MCF 10A (cell line): ENCODE measurements at regions not wholly inside any gene's neighbourhood (a gene's known extent, or its start where the extent isn't known, plus 50 kb on each side); places are given as distances from the start of the nearest gene placed in this dataset.

Source experiments
- BruUV-seq: library from RNA; stranded (reverse); fragments of 400-500 nt; replicated peaks from 2 replicates; lab custom pipeline; 2021; lab: Mats Ljungman, UMichigan
- CTCF ChIA-PET: fragments of 300-600 bp; sonication (Branson Sonifier 250); formaldehyde crosslinking; extraction: SDS; loops from one replicate; lab custom pipeline; 2021; ENCODE audit warnings: antibody characterized with exemption, inconsistent platforms; lab: Yijun Ruan, JAX
- POLR2A ChIA-PET: fragments of 300-600, 350-650 bp; sonication (Branson Sonifier 250); formaldehyde crosslinking; extraction: SDS; loops from one replicate; lab custom pipeline; 2020; ENCODE audit warnings: antibody characterized with exemption, inconsistent platforms; lab: Yijun Ruan, JAX
- DNase-seq: peaks from one replicate; pipeline ENCODE4 v3.0.0-alpha.2; 2018; ENCODE audit not compliant: unreplicated experiment
- H3K27ac Mint-ChIP-seq: one replicate; pipeline ENCODE4 v1.8.0; 2022; ENCODE audit warnings: mild to moderate bottlenecking, low read depth, mixed read lengths; ENCODE audit not compliant: unreplicated experiment
- H3K27me3 Mint-ChIP-seq: one replicate; pipeline ENCODE4 v1.8.0; 2022; ENCODE audit warnings: mixed read lengths; ENCODE audit not compliant: insufficient read depth, unreplicated experiment
- H3K36me3 Mint-ChIP-seq: one replicate; pipeline ENCODE4 v1.8.0; 2022; ENCODE audit warnings: mild to moderate bottlenecking, moderate library complexity, mixed read lengths; ENCODE audit not compliant: insufficient read depth, unreplicated experiment
- H3K4me1 Mint-ChIP-seq: one replicate; pipeline ENCODE4 v1.8.0; 2022; ENCODE audit warnings: mixed read lengths; ENCODE audit not compliant: insufficient read depth, unreplicated experiment
- H3K4me3 Mint-ChIP-seq: one replicate; pipeline ENCODE4 v1.8.0; 2022; ENCODE audit warnings: mild to moderate bottlenecking, moderate library complexity, mixed read lengths; ENCODE audit not compliant: unreplicated experiment
- H3K9me3 Mint-ChIP-seq: one replicate; pipeline ENCODE4 v1.8.0; 2022; ENCODE audit warnings: mixed read lengths; ENCODE audit not compliant: unreplicated experiment
- CTCF ChIP-seq: fragments of 200-600 bp; IDR thresholded peaks from one replicate; pipeline ENCODE4 v1.8.0; 2022; ENCODE audit warnings: antibody characterized with exemption, mild to moderate bottlenecking; ENCODE audit not compliant: unreplicated experiment
- intact Hi-C: fragments of 100-400 bp; cut with micrococcal nuclease; formaldehyde crosslinking; loops from 2 replicates; pipeline ENCODE4 v1.14.1; 2022

GRCh38 chr2:7436096-7436906, 519.1 kb downstream of the RNF144A start:
- no peak overlapping the region for H3K4me3 Mint-ChIP-seq
- no peak overlapping the region for H3K27ac Mint-ChIP-seq
- DNase-seq = no peak
- ChIA-PET POLR2A (interaction anchor here (0.6 kb wide), 1 partner anchor 302 kb away, joined by 3 read pairs; no protein-coding TSS in a partner anchor), CTCF (interaction anchor here (0.6 to 0.8 kb wide), 2 partner anchors 567 to 1061 kb away, joined by 3 to 4 read pairs; no protein-coding TSS in a partner anchor)
- intact Hi-C loops = no loop called here
- no peaks in the 10 kb centered on the region for H3K4me1 Mint-ChIP-seq
- H3K9me3 Mint-ChIP-seq = peaks cover 24% of the 10 kb centered on the region
- H3K27me3 Mint-ChIP-seq = no peaks in the 10 kb centered on the region
- TF ChIP-seq CTCF = no peak
- BruUV-seq = no TSS peak
- H3K36me3 Mint-ChIP-seq = no peaks in the 10 kb centered on the region

GRCh38 chr2:7437141-7437540, 519.9 kb downstream of the RNF144A start:
- CTCF ChIA-PET = interaction anchor here (0.8 kb wide), 1 partner anchor 566 kb away, joined by 4 read pairs; no protein-coding TSS in a partner anchor
- Mint-ChIP-seq H3K27ac (no peak overlapping the region), H3K27me3 (no peaks in the 10 kb centered on the region), H3K9me3 (peaks cover 24% of the 10 kb centered on the region), H3K4me1 (no peaks in the 10 kb centered on the region), H3K36me3 (no peaks in the 10 kb centered on the region), H3K4me3 (no peak overlapping the region)
- no peak for TF ChIP-seq CTCF
- POLR2A ChIA-PET = interaction anchor here (0.6 kb wide), 1 partner anchor 303 kb away, joined by 3 read pairs; no protein-coding TSS in a partner anchor
- no TSS peak for BruUV-seq
- DNase-seq = no peak
- intact Hi-C loops = no loop called here

- no peaks in the 10 kb centered on the region for H3K27me3 Mint-ChIP-seq
- H3K36me3 Mint-ChIP-seq = no peaks in the 10 kb centered on the region
- H3K27ac Mint-ChIP-seq = no peak overlapping the region
- BruUV-seq = no TSS peak
- intact Hi-C loops = no loop called here
- ChIA-PET POLR2A (no interaction called here), CTCF (no interaction called here)
- DNase-seq = no peak
- no peaks in the 10 kb centered on the region for H3K4me1 Mint-ChIP-seq
- no peak for TF ChIP-seq CTCF
- H3K9me3 Mint-ChIP-seq = peaks cover 24% of the 10 kb centered on the region
- no peak overlapping the region for H3K4me3 Mint-ChIP-seq
Measured at GRCh38 chr2:7437716-7438632, 520.8 kb downstream of the RNF144A start.

GRCh38 chr2:7438855-7439254, 521.6 kb downstream of the RNF144A start:
- Mint-ChIP-seq H3K4me1 (no peaks in the 10 kb centered on the region), H3K27ac (no peak overlapping the region), H3K9me3 (peaks cover 18% of the 10 kb centered on the region), H3K27me3 (no peaks in the 10 kb centered on the region), H3K36me3 (no peaks in the 10 kb centered on the region), H3K4me3 (no peak overlapping the region)
- no TSS peak for BruUV-seq
- DNase-seq = no peak
- POLR2A ChIA-PET = no interaction called here
- CTCF ChIA-PET = interaction anchor here (0.6 kb wide), 1 partner anchor 29 kb away, joined by 3 read pairs; no protein-coding TSS in a partner anchor
- TF ChIP-seq CTCF = no peak
- intact Hi-C loops = no loop called here
